ENCODE measurements at regions not wholly inside any gene's neighbourhood (a gene's known extent, or its start where the extent isn't known, plus 50 kb on each side); places are given as distances from the start of the nearest gene placed in this dataset.

- Histone ChIP-seq H3K27ac (ENCODE audit: low read depth, low read length) (no peak overlapping the region), H3K4me1 (ENCODE audit: control insufficient read depth in 3 of 3, insufficient read depth in 3 of 3, low read length in 3 of 3) (no peaks in the 10 kb centered on the region), H3K27me3 (ENCODE audit: control insufficient read depth in 3 of 3, insufficient read depth in 3 of 3, low read length in 3 of 3) (peaks cover 32 to 54% (median 50%) of the 10 kb centered on the region in 3 donors), H3K4me3 (ENCODE audit: low read length in 3 of 3) (no peak overlapping the region), H3K9ac (ENCODE audit: low read depth in 1 of 3, low read length in 3 of 3) (no peak overlapping the region), H3K9me3 (ENCODE audit: control insufficient read depth in 3 of 3, low read length in 3 of 3) (no peaks in the 10 kb centered on the region), H3K36me3 (ENCODE audit: control insufficient read depth in 3 of 3, insufficient read depth in 3 of 3, low read length in 3 of 3) (no peaks in the 10 kb centered on the region)
Observed at GRCh38 chr1:22362626-22363402, 88.8 kb upstream of the ZBTB40 start.

- H3K27ac ChIP-seq (ENCODE audit: low read depth, low read length) = no peak overlapping the region
- H3K9me3 ChIP-seq (ENCODE audit: control insufficient read depth in 3 of 3, low read length in 3 of 3) = no peaks in the 10 kb centered on the region
- no peaks in the 10 kb centered on the region for H3K4me1 ChIP-seq (ENCODE audit: control insufficient read depth in 3 of 3, insufficient read depth in 3 of 3, low read length in 3 of 3)
- peaks cover 31 to 49% (median 41%) of the 10 kb centered on the region in 3 donors for H3K27me3 ChIP-seq (ENCODE audit: control insufficient read depth in 3 of 3, insufficient read depth in 3 of 3, low read length in 3 of 3)
- H3K4me3 ChIP-seq (ENCODE audit: low read length in 3 of 3) = no peak overlapping the region
- no peak overlapping the region for H3K9ac ChIP-seq (ENCODE audit: low read depth in 1 of 3, low read length in 3 of 3)
- H3K36me3 ChIP-seq (ENCODE audit: control insufficient read depth in 3 of 3, insufficient read depth in 3 of 3, low read length in 3 of 3) = no peaks in the 10 kb centered on the region
Observed at GRCh38 chr1:22363403-22364325, 88.0 kb upstream of the ZBTB40 start.

GRCh38 chr1:22364326-22364650 is 87.4 kb upstream of the ZBTB40 start:
- no peak overlapping the region for H3K9ac ChIP-seq (ENCODE audit: low read depth in 1 of 3, low read length in 3 of 3)
- no peaks in the 10 kb centered on the region for H3K36me3 ChIP-seq (ENCODE audit: control insufficient read depth in 3 of 3, insufficient read depth in 3 of 3, low read length in 3 of 3)
- H3K27ac ChIP-seq (ENCODE audit: low read depth, low read length) = no peak overlapping the region
- H3K27me3 ChIP-seq (ENCODE audit: control insufficient read depth in 3 of 3, insufficient read depth in 3 of 3, low read length in 3 of 3) = peaks cover 30 to 52% (median 38%) of the 10 kb centered on the region in 3 donors
- H3K4me1 ChIP-seq (ENCODE audit: control insufficient read depth in 3 of 3, insufficient read depth in 3 of 3, low read length in 3 of 3) = no peaks in the 10 kb centered on the region
- H3K9me3 ChIP-seq (ENCODE audit: control insufficient read depth in 3 of 3, low read length in 3 of 3) = no peaks in the 10 kb centered on the region
- no peak overlapping the region for H3K4me3 ChIP-seq (ENCODE audit: low read length in 3 of 3)

GRCh38 chr1:22364764-22365163 is 86.9 kb upstream of the ZBTB40 start:
- Histone ChIP-seq H3K4me3 (ENCODE audit: low read length in 3 of 3) (no peak overlapping the region), H3K9me3 (ENCODE audit: control insufficient read depth in 3 of 3, low read length in 3 of 3) (no peaks in the 10 kb centered on the region), H3K9ac (ENCODE audit: low read depth in 1 of 3, low read length in 3 of 3) (no peak overlapping the region), H3K36me3 (ENCODE audit: control insufficient read depth in 3 of 3, insufficient read depth in 3 of 3, low read length in 3 of 3) (no peaks in the 10 kb centered on the region), H3K4me1 (ENCODE audit: control insufficient read depth in 3 of 3, insufficient read depth in 3 of 3, low read length in 3 of 3) (no peaks in the 10 kb centered on the region), H3K27me3 (ENCODE audit: control insufficient read depth in 3 of 3, insufficient read depth in 3 of 3, low read length in 3 of 3) (peaks cover 30 to 52% (median 43%) of the 10 kb centered on the region in 3 donors), H3K27ac (ENCODE audit: low read depth, low read length) (no peak overlapping the region)

GRCh38 chr1:22365331-22366295 is 86.0 kb upstream of the ZBTB40 start:
- Histone ChIP-seq H3K4me3 (ENCODE audit: low read length in 3 of 3) (no peak overlapping the region), H3K36me3 (ENCODE audit: control insufficient read depth in 3 of 3, insufficient read depth in 3 of 3, low read length in 3 of 3) (no peaks in the 10 kb centered on the region), H3K27me3 (ENCODE audit: control insufficient read depth in 3 of 3, insufficient read depth in 3 of 3, low read length in 3 of 3) (peaks cover 30 to 53% (median 43%) of the 10 kb centered on the region in 3 donors), H3K4me1 (ENCODE audit: control insufficient read depth in 3 of 3, insufficient read depth in 3 of 3, low read length in 3 of 3) (no peaks in the 10 kb centered on the region), H3K9me3 (ENCODE audit: control insufficient read depth in 3 of 3, low read length in 3 of 3) (no peaks in the 10 kb centered on the region), H3K27ac (ENCODE audit: low read depth, low read length) (no peak overlapping the region), H3K9ac (ENCODE audit: low read depth in 1 of 3, low read length in 3 of 3) (no peak overlapping the region)

- Histone ChIP-seq H3K27me3 (ENCODE audit: control insufficient read depth in 3 of 3, insufficient read depth in 3 of 3, low read length in 3 of 3) (peaks cover 34 to 50% (median 42%) of the 10 kb centered on the region in 3 donors), H3K27ac (ENCODE audit: low read depth, low read length) (no peak overlapping the region), H3K36me3 (ENCODE audit: control insufficient read depth in 3 of 3, insufficient read depth in 3 of 3, low read length in 3 of 3) (no peaks in the 10 kb centered on the region), H3K9ac (ENCODE audit: low read depth in 1 of 3, low read length in 3 of 3) (no peak overlapping the region), H3K4me3 (ENCODE audit: low read length in 3 of 3) (no peak overlapping the region), H3K9me3 (ENCODE audit: control insufficient read depth in 3 of 3, low read length in 3 of 3) (no peaks in the 10 kb centered on the region), H3K4me1 (ENCODE audit: control insufficient read depth in 3 of 3, insufficient read depth in 3 of 3, low read length in 3 of 3) (no peaks in the 10 kb centered on the region)
Observed at GRCh38 chr1:22366346-22366745, 85.3 kb upstream of the ZBTB40 start.

- no peak overlapping the region for H3K4me3 ChIP-seq (ENCODE audit: low read length in 3 of 3)
- H3K27me3 ChIP-seq (ENCODE audit: control insufficient read depth in 3 of 3, insufficient read depth in 3 of 3, low read length in 3 of 3) = peaks cover 36 to 44% (median 38%) of the 10 kb centered on the region in 3 donors
- H3K9me3 ChIP-seq (ENCODE audit: control insufficient read depth in 3 of 3, low read length in 3 of 3) = no peaks in the 10 kb centered on the region
- H3K36me3 ChIP-seq (ENCODE audit: control insufficient read depth in 3 of 3, insufficient read depth in 3 of 3, low read length in 3 of 3) = no peaks in the 10 kb centered on the region
- no peak overlapping the region for H3K9ac ChIP-seq (ENCODE audit: low read depth in 1 of 3, low read length in 3 of 3)
- no peak overlapping the region for H3K27ac ChIP-seq (ENCODE audit: low read depth, low read length)
- H3K4me1 ChIP-seq (ENCODE audit: control insufficient read depth in 3 of 3, insufficient read depth in 3 of 3, low read length in 3 of 3) = no peaks in the 10 kb centered on the region
Observed at GRCh38 chr1:22368125-22368524, 83.5 kb upstream of the ZBTB40 start.

- peaks cover 24 to 37% (median 34%) of the 10 kb centered on the region in 3 donors for H3K27me3 ChIP-seq (ENCODE audit: control insufficient read depth in 3 of 3, insufficient read depth in 3 of 3, low read length in 3 of 3)
- H3K4me3 ChIP-seq (ENCODE audit: low read length in 3 of 3) = no peak overlapping the region
- no peaks in the 10 kb centered on the region for H3K9me3 ChIP-seq (ENCODE audit: control insufficient read depth in 3 of 3, low read length in 3 of 3)
- no peak overlapping the region for H3K27ac ChIP-seq (ENCODE audit: low read depth, low read length)
- H3K4me1 ChIP-seq (ENCODE audit: control insufficient read depth in 3 of 3, insufficient read depth in 3 of 3, low read length in 3 of 3) = no peaks in the 10 kb centered on the region
- no peaks in the 10 kb centered on the region for H3K36me3 ChIP-seq (ENCODE audit: control insufficient read depth in 3 of 3, insufficient read depth in 3 of 3, low read length in 3 of 3)
- no peak overlapping the region for H3K9ac ChIP-seq (ENCODE audit: low read depth in 1 of 3, low read length in 3 of 3)
Observed at GRCh38 chr1:22369294-22370189, 82.1 kb upstream of the ZBTB40 start.

GRCh38 chr1:22370190-22370498 is 81.5 kb upstream of the ZBTB40 start:
- Histone ChIP-seq H3K4me1 (ENCODE audit: control insufficient read depth in 3 of 3, insufficient read depth in 3 of 3, low read length in 3 of 3) (no peaks in the 10 kb centered on the region), H3K36me3 (ENCODE audit: control insufficient read depth in 3 of 3, insufficient read depth in 3 of 3, low read length in 3 of 3) (no peaks in the 10 kb centered on the region), H3K27me3 (ENCODE audit: control insufficient read depth in 3 of 3, insufficient read depth in 3 of 3, low read length in 3 of 3) (peaks cover 22 to 36% (median 34%) of the 10 kb centered on the region in 3 donors), H3K4me3 (ENCODE audit: low read length in 3 of 3) (no peak overlapping the region), H3K9me3 (ENCODE audit: control insufficient read depth in 3 of 3, low read length in 3 of 3) (no peaks in the 10 kb centered on the region), H3K9ac (ENCODE audit: low read depth in 1 of 3, low read length in 3 of 3) (no peak overlapping the region), H3K27ac (ENCODE audit: low read depth, low read length) (no peak overlapping the region)
